Urinary bladder (tissue), 3 donors: ENCODE measurements at regions not wholly inside any gene's neighbourhood (a gene's known extent, or its start where the extent isn't known, plus 50 kb on each side); places are given as distances from the start of the nearest gene placed in this dataset.

Experiments
- DNase-seq: peaks from one replicate; pipeline ENCODE4 v3.0.0-alpha.2; 2015; ENCODE audit errors: extremely low spot score
- H3K27ac ChIP-seq: one replicate; pipeline ENCODE4 v1.5.1; 2013; ENCODE audit warnings: low read depth, mild to moderate bottlenecking, moderate library complexity
- H3K36me3 ChIP-seq: one replicate; pipeline ENCODE4 v1.6.1; 2013; ENCODE audit warnings: mild to moderate bottlenecking, moderate library complexity; ENCODE audit not compliant: insufficient read depth
- H3K4me1 ChIP-seq: one replicate; pipeline ENCODE4 v1.6.1; 2013; ENCODE audit warnings: mild to moderate bottlenecking, moderate library complexity; ENCODE audit not compliant: insufficient read depth
- H3K4me3 ChIP-seq: one replicate; pipeline ENCODE4 v1.5.1; 2013; ENCODE audit warnings: low read depth, low read length
- WGBS: extraction: QIAGEN DNeasy Blood & Tissue Kit; methylation state at CpG from one replicate; pipeline ENCODE4 v1.1.7; 2013; 5-methylcytosine and 5-hydroxymethylcytosine counted together
- donor health status: healthy with polysubstance abuse.
- donor health status: healthy.

DNA sequence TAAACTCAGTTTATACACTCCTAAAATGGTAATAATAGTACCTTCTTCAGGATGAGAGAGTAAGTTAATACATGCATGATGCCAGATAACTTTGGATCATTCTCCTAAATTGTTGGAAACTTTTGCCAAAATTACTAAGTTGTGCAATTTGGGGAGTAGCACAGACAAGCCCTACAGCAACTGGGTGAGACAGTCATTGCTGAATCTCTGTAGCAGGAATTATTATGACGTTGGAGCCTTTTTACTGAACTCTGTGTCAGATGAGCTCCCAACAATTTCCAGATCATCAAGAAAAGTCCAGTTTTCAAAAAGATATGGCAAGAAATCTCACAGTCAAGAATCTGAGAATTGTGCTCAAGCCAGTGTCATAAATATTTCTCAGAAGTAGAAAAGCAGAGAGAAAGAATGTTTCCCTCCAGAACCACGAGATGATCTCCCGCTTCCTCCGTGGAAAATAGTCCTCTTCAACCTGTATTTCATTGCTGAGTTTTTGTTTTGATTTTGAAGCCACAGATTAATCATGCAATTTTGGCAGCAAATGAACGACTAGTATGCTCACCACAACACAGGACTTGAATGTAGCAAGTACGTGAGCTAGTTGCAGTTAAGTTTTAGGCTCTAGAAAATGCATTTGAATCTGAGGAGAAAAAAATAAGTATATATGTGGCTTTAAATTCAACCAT is 485.4 kb downstream of the CNTN6 start:
- Histone ChIP-seq H3K4me1 (no peaks in the 10 kb centered on the region), H3K27ac (no peak overlapping the region), H3K4me3 (no peak overlapping the region), H3K36me3 (no peaks in the 10 kb centered on the region)
- 22% methylated on average over 6 of the region's 6 CpGs for WGBS
- DNase-seq, result peak; percentile 28

DNA sequence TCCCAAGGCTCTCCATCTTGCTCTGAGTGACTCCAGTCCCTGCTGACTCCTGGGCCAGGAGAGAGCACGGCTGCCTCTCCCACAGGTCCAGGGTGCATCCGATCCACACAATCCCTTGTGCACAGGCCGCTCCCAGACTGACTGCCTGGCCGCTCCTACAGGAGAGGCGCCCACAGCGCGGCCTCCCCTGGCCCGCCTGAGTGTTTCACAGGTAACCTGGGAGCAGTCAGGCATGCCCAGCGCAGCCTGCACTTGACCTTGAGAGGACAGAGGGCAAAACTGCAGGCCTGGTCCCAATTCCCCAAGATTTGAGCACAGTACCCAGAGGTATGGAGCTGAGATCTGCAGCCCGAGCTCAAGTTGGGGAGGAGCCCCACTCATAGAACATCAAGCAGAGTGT is 490.2 kb downstream of the CNTN6 start:
- no peak overlapping the region for H3K4me3 ChIP-seq
- no peaks in the 10 kb centered on the region for H3K4me1 ChIP-seq
- no peaks in the 10 kb centered on the region for H3K36me3 ChIP-seq
- no peak for DNase-seq
- WGBS, result 96% methylated on average over 10 of the region's 10 CpGs
- no peak overlapping the region for H3K27ac ChIP-seq

- Histone ChIP-seq H3K4me1 (no peaks in the 10 kb centered on the region), H3K27ac (no peak overlapping the region), H3K36me3 (no peaks in the 10 kb centered on the region), H3K4me3 (no peak overlapping the region)
- no peak for DNase-seq
- 56% methylated on average over 1 of the region's 1 CpG for WGBS
Measured at GRCh38 chr3:1587426-1587825, 494.6 kb downstream of the CNTN6 start.

- no peaks in the 10 kb centered on the region for H3K36me3 ChIP-seq
- 66% methylated on average over 4 of the region's 4 CpGs for WGBS
- H3K27ac ChIP-seq, result no peak overlapping the region
- H3K4me1 ChIP-seq, result no peaks in the 10 kb centered on the region
- no peak overlapping the region for H3K4me3 ChIP-seq
- no peak for DNase-seq
Measured at GRCh38 chr3:1591327-1592028, 498.7 kb downstream of the CNTN6 start.

GRCh38 chr3:1594940-1595339 is 502.1 kb downstream of the CNTN6 start:
- Histone ChIP-seq H3K4me1 (no peaks in the 10 kb centered on the region), H3K27ac (no peak overlapping the region), H3K36me3 (no peaks in the 10 kb centered on the region), H3K4me3 (no peak overlapping the region)
- DNase-seq, result no peak

- 94% methylated on average over 8 of the region's 8 CpGs for WGBS
- Histone ChIP-seq H3K4me3 (no peak overlapping the region), H3K4me1 (no peaks in the 10 kb centered on the region)
Measured at GRCh38 chr3:1600206-1600605, 498.5 kb upstream of the CNTN4 start.

GRCh38 chr3:1600700-1601418 is 497.8 kb upstream of the CNTN4 start:
- Histone ChIP-seq H3K36me3 (no peaks in the 10 kb centered on the region), H3K4me1 (no peaks in the 10 kb centered on the region), H3K4me3 (no peak overlapping the region), H3K27ac (no peak overlapping the region)
- 90% methylated on average over 22 of the region's 22 CpGs for WGBS
- no peak for DNase-seq

More at GRCh38 chr3:1600206-1600605, 498.5 kb upstream of the CNTN4 start:
- Histone ChIP-seq H3K36me3 (no peaks in the 10 kb centered on the region), H3K27ac (no peak overlapping the region)
- no peak for DNase-seq

DNA sequence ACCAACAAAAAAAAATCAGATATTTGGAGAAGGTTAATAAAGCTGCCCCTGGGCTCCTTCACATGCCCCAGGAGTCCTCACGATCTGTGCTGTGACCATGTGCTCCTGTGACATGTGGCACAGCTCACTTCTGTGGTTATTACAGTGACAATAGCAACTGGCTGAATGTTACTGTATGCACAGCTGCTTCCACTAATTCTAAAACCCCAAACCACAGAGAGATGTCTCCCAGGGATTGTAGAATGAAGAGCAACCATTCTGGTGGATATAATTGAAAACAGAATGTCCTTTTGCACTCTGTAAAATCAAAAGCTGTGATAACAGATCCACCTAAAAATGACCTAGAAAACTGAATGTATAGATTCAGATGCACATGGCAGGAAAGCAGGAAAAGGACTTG is 489.2 kb upstream of the CNTN4 start:
- no peak for DNase-seq
- Histone ChIP-seq H3K36me3 (no peaks in the 10 kb centered on the region), H3K4me1 (no peaks in the 10 kb centered on the region), H3K4me3 (no peak overlapping the region), H3K27ac (no peak overlapping the region)
- WGBS, result 42% methylated on average over 1 of the region's 1 CpG

- no peak overlapping the region for H3K4me3 ChIP-seq
- no peak for DNase-seq
- H3K36me3 ChIP-seq, result no peaks in the 10 kb centered on the region
- 64% methylated on average over 3 of the region's 3 CpGs for WGBS
- H3K4me1 ChIP-seq, result no peaks in the 10 kb centered on the region
- H3K27ac ChIP-seq, result no peak overlapping the region
Measured at GRCh38 chr3:1611824-1612223, 486.8 kb upstream of the CNTN4 start.

DNA sequence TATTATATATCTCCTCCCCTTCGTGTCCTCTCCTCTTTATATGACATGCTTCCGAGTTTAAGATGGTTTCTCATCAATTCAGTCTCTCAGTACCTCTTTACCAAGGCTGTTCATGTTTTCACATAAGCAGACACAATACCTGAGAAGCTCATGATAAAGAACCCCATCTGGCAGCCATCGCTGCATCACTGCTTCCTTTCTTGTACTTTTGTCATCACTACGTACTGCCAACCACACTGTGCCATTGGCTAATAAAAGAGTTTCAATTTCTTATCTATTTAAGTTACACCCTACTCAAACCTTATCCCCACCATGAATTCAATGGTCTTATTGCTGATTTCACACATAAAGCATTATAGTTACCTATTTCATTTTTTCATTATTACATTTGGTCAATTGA is 484.7 kb upstream of the CNTN4 start:
- H3K27ac ChIP-seq, result no peak overlapping the region
- no peak overlapping the region for H3K4me3 ChIP-seq
- DNase-seq, result no peak
- no peaks in the 10 kb centered on the region for H3K4me1 ChIP-seq
- WGBS, result 94% methylated on average over 4 of the region's 4 CpGs
- H3K36me3 ChIP-seq, result no peaks in the 10 kb centered on the region

DNA sequence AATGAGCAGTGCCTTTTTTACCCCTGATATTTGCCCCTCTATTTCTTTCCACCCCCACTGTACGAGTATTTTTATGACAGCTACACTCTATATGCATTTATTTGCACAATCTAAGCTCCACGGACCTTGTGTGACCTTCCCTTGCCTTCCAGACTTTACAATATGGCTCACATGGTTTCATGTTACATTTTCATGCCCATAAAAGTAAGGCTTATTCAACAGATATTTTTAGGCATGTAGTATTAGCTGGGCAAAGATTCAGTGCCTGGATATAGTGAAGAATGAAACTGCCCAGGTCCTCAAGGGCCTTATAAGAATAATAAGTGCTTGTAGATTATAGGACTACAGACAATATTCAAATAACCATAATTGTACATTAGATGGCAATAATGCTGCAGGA is 481.9 kb upstream of the CNTN4 start:
- no peak overlapping the region for H3K27ac ChIP-seq
- 9% methylated on average over 2 of the region's 2 CpGs for WGBS
- no peaks in the 10 kb centered on the region for H3K36me3 ChIP-seq
- no peak for DNase-seq
- no peaks in the 10 kb centered on the region for H3K4me1 ChIP-seq
- H3K4me3 ChIP-seq, result no peak overlapping the region

DNA sequence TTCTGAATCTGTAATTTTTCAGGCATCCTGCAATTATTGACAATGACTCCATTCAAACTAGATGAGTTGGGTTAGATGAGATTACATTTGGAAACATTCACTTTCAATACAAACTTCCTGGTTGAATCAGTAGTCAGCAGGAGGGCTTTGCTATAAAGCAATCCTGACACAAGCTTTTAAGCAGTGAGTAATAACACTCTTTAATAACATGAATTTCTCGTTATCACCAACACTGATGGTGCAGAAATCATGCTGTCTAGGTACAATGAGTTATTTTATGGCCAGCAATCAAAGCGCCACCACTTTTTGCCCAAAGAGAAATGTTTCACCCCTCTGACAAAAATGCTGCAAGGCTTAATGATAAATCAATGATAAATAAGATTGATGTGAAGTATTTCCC is 474.8 kb upstream of the CNTN4 start:
- Histone ChIP-seq H3K36me3 (no peaks in the 10 kb centered on the region), H3K27ac (no peak overlapping the region), H3K4me3 (no peak overlapping the region), H3K4me1 (no peaks in the 10 kb centered on the region)
- no peak for DNase-seq
- WGBS, result 88% methylated on average over 2 of the region's 2 CpGs

DNA sequence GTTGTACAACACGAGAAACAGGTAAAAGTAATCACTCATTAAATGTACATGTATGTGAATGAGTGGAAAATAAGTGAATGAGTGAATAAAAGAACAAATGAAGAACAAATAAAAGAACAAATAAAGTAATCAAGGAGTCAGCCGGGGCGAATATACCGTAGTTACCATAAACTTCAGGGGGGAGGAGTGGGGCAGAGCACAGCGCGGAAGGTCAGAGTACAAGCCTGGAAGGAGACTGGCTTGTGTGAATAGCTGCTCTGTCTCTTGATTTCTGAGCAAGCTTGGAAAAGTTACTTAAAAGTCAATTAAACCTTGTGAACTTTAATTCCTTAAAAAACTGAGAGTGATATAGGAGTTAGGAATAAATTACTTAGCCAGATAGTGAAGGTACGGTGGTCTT is 466.5 kb upstream of the CNTN4 start:
- no peak overlapping the region for H3K4me3 ChIP-seq
- DNase-seq, result no peak
- no peak overlapping the region for H3K27ac ChIP-seq
- H3K36me3 ChIP-seq, result no peaks in the 10 kb centered on the region
- no peaks in the 10 kb centered on the region for H3K4me1 ChIP-seq
- 89% methylated on average over 7 of the region's 7 CpGs for WGBS

DNA sequence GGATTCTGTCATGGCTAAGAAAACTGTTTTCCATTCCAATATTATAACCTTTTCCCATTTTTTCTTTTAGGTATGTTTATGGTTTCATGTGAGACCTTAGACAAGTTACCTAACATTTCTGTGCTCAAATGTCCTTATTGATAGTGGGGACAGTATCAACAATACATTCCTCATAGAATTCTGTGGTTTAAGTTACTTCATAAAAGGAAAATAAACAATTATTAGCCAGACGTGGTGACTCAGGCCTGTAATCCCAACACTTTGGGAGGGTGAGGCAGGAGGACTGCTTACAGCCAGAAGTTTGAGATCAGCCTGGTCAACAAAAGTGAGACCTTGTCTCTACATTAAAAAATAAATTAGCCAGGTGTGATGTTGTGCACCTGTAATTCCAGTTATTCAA is 436.8 kb upstream of the CNTN4 start:
- Histone ChIP-seq H3K27ac (no peak overlapping the region), H3K4me3 (no peak overlapping the region), H3K36me3 (no peaks in the 10 kb centered on the region), H3K4me1 (no peaks in the 10 kb centered on the region)
- 25% methylated on average over 1 of the region's 1 CpG for WGBS
- DNase-seq, result no peak
